HepG2 (cell line): ENCODE measurements at regions not wholly inside any gene's neighbourhood (a gene's known extent, or its start where the extent isn't known, plus 50 kb on each side); places are given as distances from the start of the nearest gene placed in this dataset.

Source experiments
- ATAC-seq: fragments of 200-7000 bp; cut with Tn5 transposase; 3 replicates; pipeline ENCODE4 v1.9.1; 2020; ENCODE audit warnings: mild to moderate bottlenecking, moderate library complexity
- BruUV-seq: library from RNA; stranded (reverse); fragments of 400-500 nt; replicated peaks from 2 replicates; lab custom pipeline; 2021; lab: Mats Ljungman, UMichigan
- CTCF ChIA-PET: fragments of 300-600 bp; formaldehyde crosslinking; extraction: SDS; loops from one replicate; lab custom pipeline; 2021; ENCODE audit warnings: low total read pairs, inconsistent platforms, low intra/inter-chr PET ratio; lab: Yijun Ruan, JAX
- POLR2A ChIA-PET: fragments of 350-600 bp; sonication (Branson Sonifier 250); formaldehyde crosslinking; loops from one replicate; lab custom pipeline; 2020; ENCODE audit warnings: antibody characterized with exemption, inconsistent platforms; lab: Yijun Ruan, JAX
- DNase-seq: peaks from one replicate; pipeline ENCODE4 v3.0.0-alpha.2; 2015; ENCODE audit warnings: low spot score
- FAIRE-seq: peaks from 3 replicates; lab custom pipeline; 2011; peaks lifted over from hg19 to GRCh38; lab: Jason Lieb, UNC
- H2AFZ ChIP-seq: one replicate; pipeline ENCODE4 v1.6.1; 2011; ENCODE audit warnings: low read length, inconsistent platforms
- H3K27ac ChIP-seq: fragments of 300-600 bp; 3 replicates; pipeline ENCODE4 v1.8.0; 2011; ENCODE audit warnings: mixed run types, mild to moderate bottlenecking, mixed read lengths, low read length, inconsistent platforms; ENCODE audit not compliant: insufficient read depth; ENCODE audit errors: extremely low read length
- H3K27me3 ChIP-seq, 2 experiments: fragments of 200-600 bp in 1 of 2; 2 replicates in 1 of 2; 3 replicates in 1 of 2; pipeline versions ENCODE4 v1.6.0 to v1.8.0; 2011; ENCODE audit warnings: low read length in 2 of 2, mild to moderate bottlenecking in 2 of 2, moderate library complexity in 2 of 2, inconsistent platforms in 1 of 2; ENCODE audit not compliant: insufficient read depth in 2 of 2, control insufficient read depth in 1 of 2
- H3K36me3 ChIP-seq, 2 experiments: fragments of 200-600 bp in 1 of 2; replicated peaks in 1 of 2; 2 replicates in 1 of 2; 3 replicates in 1 of 2; pipeline versions ENCODE4 v1.5.1 to v1.8.0; 2011; ENCODE audit warnings: low read length in 2 of 2, inconsistent platforms in 1 of 2; ENCODE audit not compliant: insufficient read depth in 2 of 2, control insufficient read depth in 1 of 2
- H3K4me1 ChIP-seq: 2 replicates; pipeline ENCODE4 v1.5.1; 2012; ENCODE audit warnings: low read length, inconsistent platforms; ENCODE audit not compliant: insufficient read depth
- H3K4me2 ChIP-seq: 2 replicates; pipeline ENCODE4 v1.6.0; 2011; ENCODE audit warnings: low read depth, low read length, inconsistent platforms
- H3K4me3 ChIP-seq, 3 experiments: fragments of 200-600 bp in 1 of 3; sonication (generic), shearing (Covaris generic) in 1 of 3; replicated peaks in 1 of 3; 2 replicates each; pipeline ENCODE4 v1.5.1; 2011 to 2016; ENCODE audit warnings: low read length in 3 of 3, inconsistent platforms in 2 of 3, low read depth in 2 of 3, mild to moderate bottlenecking in 2 of 3, control low read depth in 1 of 3, mixed read lengths in 1 of 3; ENCODE audit not compliant: insufficient read depth in 1 of 3
- H3K79me2 ChIP-seq: one replicate; pipeline ENCODE4 v1.6.1; 2011; ENCODE audit warnings: low read length, inconsistent platforms; ENCODE audit not compliant: insufficient read depth
- H3K9ac ChIP-seq: 2 replicates; pipeline ENCODE4 v1.6.0; 2011; ENCODE audit warnings: mild to moderate bottlenecking, low read depth, low read length, inconsistent platforms; ENCODE audit not compliant: insufficient read depth
- H3K9me3 ChIP-seq: 2 replicates; pipeline ENCODE4 v1.5.1; 2012; ENCODE audit warnings: mild to moderate bottlenecking, low read length
- H4K20me1 ChIP-seq: 2 replicates; pipeline ENCODE4 v1.6.0; 2011; ENCODE audit warnings: inconsistent platforms, mild to moderate bottlenecking, low read length, moderate library complexity; ENCODE audit not compliant: insufficient read depth
- AGO2 ChIP-seq: fragments of 200-400 bp; formaldehyde crosslinking; optimal IDR thresholded peaks from 2 replicates; pipeline ENCODE3; 2017; ENCODE audit warnings: mild to moderate bottlenecking, low read depth, low read length, moderate library complexity
- CEBPG ChIP-seq: IDR thresholded peaks from 2 replicates; pipeline ENCODE4 v1.6.1; 2016
- EHMT2 ChIP-seq: fragments of 200-600 bp; sonication (generic); IDR thresholded peaks from 2 replicates; pipeline ENCODE4 v1.7.0; 2017; ENCODE audit warnings: antibody characterized with exemption, low read depth, low read length, borderline replicate concordance
- GFI1 ChIP-seq: sonication (generic); formaldehyde crosslinking; IDR thresholded peaks from 2 replicates; pipeline ENCODE4 v1.5.0; 2020; ENCODE audit warnings: missing genetic modification reagents, mild to moderate bottlenecking, borderline replicate concordance
- JUNB ChIP-seq: sonication (generic); formaldehyde crosslinking; IDR thresholded peaks from 2 replicates; pipeline ENCODE4 v1.8.0; 2022; ENCODE audit warnings: missing genetic modification reagents, mild to moderate bottlenecking, borderline replicate concordance
- MAFF ChIP-seq: IDR thresholded peaks from 2 replicates; pipeline ENCODE4 v1.6.1; 2011; ENCODE audit warnings: low read depth, low read length, improper control_type of control experiment
- MYNN ChIP-seq: sonication (generic); formaldehyde crosslinking; IDR thresholded peaks from 2 replicates; pipeline ENCODE4 v1.4.0; 2020; ENCODE audit warnings: mild to moderate bottlenecking, low read depth, missing genetic modification reagents
- NFIB ChIP-seq: sonication (generic); formaldehyde crosslinking; IDR thresholded peaks from 2 replicates; pipeline ENCODE4 v1.9.0; 2021; ENCODE audit warnings: missing genetic modification reagents, mild to moderate bottlenecking, borderline replicate concordance
- NR2C2 ChIP-seq: sonication (generic); formaldehyde crosslinking; IDR thresholded peaks from 2 replicates; pipeline ENCODE4 v1.4.0; 2020; ENCODE audit warnings: missing genetic modification reagents, mild to moderate bottlenecking, moderate library complexity, borderline replicate concordance
- NR2F6 ChIP-seq, 2 experiments: IDR thresholded peaks; 2 replicates each; pipeline ENCODE4 v1.6.1; 2016; ENCODE audit warnings: antibody characterized with exemption in 1 of 2, mild to moderate bottlenecking in 1 of 2
- POLR2AphosphoS5 ChIP-seq: IDR thresholded peaks from 2 replicates; pipeline ENCODE4 v1.6.1; 2012; ENCODE audit warnings: low read depth, low read length
- RFX1 ChIP-seq: fragments of 450-650 bp; IDR thresholded peaks from 2 replicates; pipeline ENCODE4 v1.6.1; 2017
- SMARCE1 ChIP-seq: fragments of 450-650 bp; IDR thresholded peaks from 2 replicates; pipeline ENCODE4 v1.6.1; 2017; ENCODE audit warnings: borderline replicate concordance
- SMC3 ChIP-seq: IDR thresholded peaks from 2 replicates; pipeline ENCODE4 v1.6.1; 2011; ENCODE audit warnings: low read length, improper control_type of control experiment
- TOE1 ChIP-seq: sonication (generic); formaldehyde crosslinking; IDR thresholded peaks from 2 replicates; pipeline ENCODE4 v1.4.0; 2020; ENCODE audit warnings: mild to moderate bottlenecking, missing genetic modification reagents
- ZBTB10 ChIP-seq: sonication (generic); formaldehyde crosslinking; IDR thresholded peaks from 2 replicates; pipeline ENCODE4 v1.4.0; 2020; ENCODE audit warnings: missing genetic modification reagents, borderline replicate concordance
- ZFP37 ChIP-seq: sonication (generic); formaldehyde crosslinking; IDR thresholded peaks from 2 replicates; pipeline ENCODE4 v1.4.0; 2020; ENCODE audit warnings: missing genetic modification reagents, borderline replicate concordance
- ZNF317 ChIP-seq: sonication (generic); formaldehyde crosslinking; IDR thresholded peaks from 2 replicates; pipeline ENCODE4 v1.5.0; 2020; ENCODE audit warnings: mild to moderate bottlenecking, missing genetic modification reagents
- ZNF615 ChIP-seq: sonication (generic); formaldehyde crosslinking; IDR thresholded peaks from 2 replicates; pipeline ENCODE4 v1.5.0; 2020; ENCODE audit warnings: mild to moderate bottlenecking, missing genetic modification reagents, borderline replicate concordance
- WGBS: methylation state at CpG from one replicate; pipeline ENCODE4 v1.1.6; 2017; ENCODE audit warnings: low lambda C conversion rate; 5-methylcytosine and 5-hydroxymethylcytosine counted together
- in situ Hi-C: cut with HindIII; loops from 2 replicates; pipeline ENCODE4 v1.10.0; 2017; ENCODE audit warnings: low pct_unique_long_range_greater_than_20kb; ENCODE audit not compliant: extremely low pct_ligation_motif_present
- intact Hi-C: fragments of 100-400 bp; cut with micrococcal nuclease; formaldehyde crosslinking; loops from one replicate; pipeline ENCODE4 v1.10.0; 2022; ENCODE audit not compliant: unreplicated experiment

GRCh38 chr10:34024282-34024681 is 689.8 kb upstream of the NRP1 start:
- Histone ChIP-seq H3K4me2 (no peak overlapping the region), H3K27ac (no peak overlapping the region), H3K4me1 (no peaks in the 10 kb centered on the region), H3K36me3 (no peaks in the 10 kb centered on the region), H3K27me3 (no peaks in the 10 kb centered on the region; a peak in 1 of 5 replicates), H3K9ac (no peak overlapping the region), H2AFZ (no peak overlapping the region), H3K4me3 (no peak overlapping the region), H4K20me1 (no peaks in the 10 kb centered on the region), H3K79me2 (no peaks in the 10 kb centered on the region), H3K9me3 (no peaks in the 10 kb centered on the region)
- FAIRE-seq (no peak), ATAC-seq (no peak), DNase-seq (no peak)
- WGBS = 75% methylated on average over 3 of the region's 3 CpGs
- in situ Hi-C loops = no loop called here
- BruUV-seq = no TSS peak
- TF ChIP-seq ZNF317 (CRISPR knock-in tag) = no peak
- no peak for TF ChIP-seq CEBPG (CRISPR knock-in tag)
- no peak for TF ChIP-seq NR2F6 (IDR thresholded peaks at IDR 0.05)
- TF ChIP-seq NR2F6 (CRISPR knock-in tag; IDR thresholded peaks at IDR 0.05) = no peak
- TF ChIP-seq AGO2 = no peak
- TF ChIP-seq NFIB (CRISPR knock-in tag) = no peak
- TF ChIP-seq SMC3 = no peak
- TF ChIP-seq SMARCE1 = no peak
- no peak for TF ChIP-seq ZNF615 (CRISPR knock-in tag)
- no peak for TF ChIP-seq MAFF
- TF ChIP-seq ZFP37 (CRISPR knock-in tag) = no peak
- TF ChIP-seq RFX1 = no peak
- no peak for TF ChIP-seq POLR2AphosphoS5
- TF ChIP-seq GFI1 (CRISPR knock-in tag) = no peak
- ChIA-PET CTCF (no interaction called here), POLR2A (no interaction called here)
- intact Hi-C loops = no loop called here

GRCh38 chr10:34022195-34022594 is 687.7 kb upstream of the NRP1 start:
- Histone ChIP-seq H3K9me3 (no peaks in the 10 kb centered on the region), H2AFZ (no peak overlapping the region), H3K9ac (no peak overlapping the region), H3K79me2 (no peaks in the 10 kb centered on the region), H3K36me3 (no peaks in the 10 kb centered on the region), H3K4me1 (no peaks in the 10 kb centered on the region), H4K20me1 (no peaks in the 10 kb centered on the region), H3K4me3 (no peak overlapping the region), H3K27me3 (no peaks in the 10 kb centered on the region), H3K27ac (no peak overlapping the region), H3K4me2 (no peak overlapping the region)
- DNase-seq = no peak
- intact Hi-C loops = no loop called here
- ATAC-seq = no peak
- in situ Hi-C loops = no loop called here
- BruUV-seq = no TSS peak
- no peak for FAIRE-seq
- ChIA-PET POLR2A (no interaction called here), CTCF (no interaction called here)
- WGBS = 58% methylated on average over 6 of the region's 6 CpGs
- TF ChIP-seq NR2C2 (no peak), TOE1 (no peak), JUNB (CRISPR knock-in tag) (no peak), EHMT2 (no peak), ZBTB10 (CRISPR knock-in tag) (no peak), MYNN (CRISPR knock-in tag) (no peak)
